Stimulated activated naive CD8-positive, alpha-beta T cell treated with anti-CD3 and anti-CD28 coated beads, Interleukin-15, Interleukin-2, amounts not matched to agents 100 U/mL and 50 U/mL, for 24 hours (primary cell): ENCODE measurements at regions not wholly inside any gene's neighbourhood (a gene's known extent, or its start where the extent isn't known, plus 50 kb on each side); places are given as distances from the start of the nearest gene placed in this dataset.

ENCODE experiments used
- ATAC-seq: fragments of 150-1000 bp; cut with Tn5 transposase; one replicate; pipeline ENCODE4 v1.10.0; 2021
- DNase-seq: peaks from one replicate; pipeline ENCODE4 v3.0.0; 2021

DNA sequence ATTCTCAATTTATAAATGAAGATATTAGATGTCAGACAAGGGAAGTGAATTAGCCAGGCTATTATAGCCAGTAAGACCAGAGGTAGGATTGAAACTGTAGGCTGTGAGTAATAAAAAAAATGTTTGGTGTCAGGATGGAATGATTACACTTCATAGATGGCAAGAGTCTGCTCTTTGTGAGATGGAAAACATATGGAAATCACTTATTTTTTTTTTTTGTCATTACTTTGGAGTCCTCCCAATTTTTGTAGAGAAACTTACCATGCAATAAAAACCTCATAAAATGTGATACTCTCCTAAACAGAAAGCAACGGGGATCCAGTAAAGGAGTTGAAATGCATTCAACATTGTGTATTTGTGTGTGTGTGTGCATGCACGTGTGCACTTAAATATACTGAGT is 532.7 kb upstream of the CDH8 start:
- DNase-seq, result no peak
- ATAC-seq, result no peak

DNA sequence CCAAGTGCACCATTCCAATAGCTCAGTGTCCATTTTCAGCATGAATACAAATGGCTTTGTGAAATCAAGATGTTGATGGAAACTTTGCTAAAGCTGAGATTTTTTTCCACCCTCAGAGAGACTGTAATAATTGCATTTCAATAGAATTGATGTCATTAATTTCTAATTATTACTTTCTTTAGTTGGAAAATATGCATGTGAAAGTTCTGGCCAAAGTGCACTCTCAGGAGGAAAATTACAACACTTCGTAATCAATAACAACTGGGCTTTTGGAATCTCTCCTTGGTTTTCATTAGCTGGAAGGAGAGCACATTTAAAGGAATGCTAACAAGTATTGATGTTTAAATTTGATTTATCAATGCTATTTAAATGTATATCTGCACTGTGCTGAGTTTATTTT is 529.5 kb upstream of the CDH8 start:
- no peak for ATAC-seq
- DNase-seq, result no peak

DNA sequence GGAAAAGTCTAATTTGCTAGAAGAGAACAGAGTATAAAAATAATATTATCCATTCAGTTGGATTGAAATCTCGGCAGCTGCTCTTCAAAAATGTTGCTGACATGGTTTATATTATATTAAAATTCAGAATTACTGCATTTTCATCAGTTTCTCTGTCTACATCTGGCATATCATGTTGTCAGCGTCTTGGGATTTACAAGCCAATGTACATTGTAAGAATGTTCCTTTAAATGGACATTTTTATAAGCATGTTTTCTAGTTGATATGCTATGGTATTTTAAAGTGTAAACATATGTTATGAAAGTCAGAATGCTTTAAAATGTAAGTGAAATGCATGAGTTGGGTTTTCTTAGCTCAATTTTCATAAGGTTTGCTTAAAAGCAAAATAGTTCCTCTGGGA is 528.1 kb upstream of the CDH8 start:
- ATAC-seq (no peak), DNase-seq (no peak)

DNA sequence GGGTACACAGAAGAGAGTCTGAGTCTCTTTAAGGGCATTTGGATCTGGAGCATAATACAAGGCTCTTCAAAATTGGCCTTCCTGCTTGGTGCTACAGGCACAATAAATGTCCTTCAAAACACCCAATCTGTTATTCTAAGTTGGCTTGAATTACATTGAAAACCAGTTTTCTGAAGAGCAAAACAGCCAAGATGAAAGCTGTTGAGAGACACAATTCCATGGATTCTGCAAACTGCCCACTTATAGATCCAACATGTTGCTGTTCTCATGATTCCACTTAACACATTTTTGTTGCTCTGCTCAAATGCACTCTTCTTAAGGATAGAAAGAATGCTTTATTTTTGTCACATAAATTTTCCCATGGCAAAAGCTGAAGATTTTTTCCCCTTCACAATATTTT is 525.9 kb upstream of the CDH8 start:
- DNase-seq (no peak), ATAC-seq (no peak)

DNA sequence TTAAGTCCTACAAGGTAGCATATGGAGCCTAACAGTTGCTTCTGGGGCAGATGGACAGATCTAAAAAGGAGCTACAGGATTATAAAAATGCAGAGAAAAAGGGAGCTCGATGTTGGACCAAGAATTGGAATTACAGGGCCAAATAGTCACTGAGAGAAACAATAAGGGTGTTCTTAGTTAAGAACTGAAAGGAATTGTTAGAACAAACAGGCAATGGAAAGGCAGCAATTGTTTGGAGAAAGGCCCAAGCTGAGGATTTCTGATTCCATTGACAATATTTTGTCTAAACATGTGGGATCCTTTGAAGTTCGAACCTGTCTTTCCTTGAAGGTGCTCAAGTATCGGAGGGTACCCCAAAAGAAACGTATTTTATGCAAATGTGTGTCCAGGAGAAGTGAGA is 513.6 kb upstream of the CDH8 start:
- DNase-seq (no peak), ATAC-seq (no peak)

DNA sequence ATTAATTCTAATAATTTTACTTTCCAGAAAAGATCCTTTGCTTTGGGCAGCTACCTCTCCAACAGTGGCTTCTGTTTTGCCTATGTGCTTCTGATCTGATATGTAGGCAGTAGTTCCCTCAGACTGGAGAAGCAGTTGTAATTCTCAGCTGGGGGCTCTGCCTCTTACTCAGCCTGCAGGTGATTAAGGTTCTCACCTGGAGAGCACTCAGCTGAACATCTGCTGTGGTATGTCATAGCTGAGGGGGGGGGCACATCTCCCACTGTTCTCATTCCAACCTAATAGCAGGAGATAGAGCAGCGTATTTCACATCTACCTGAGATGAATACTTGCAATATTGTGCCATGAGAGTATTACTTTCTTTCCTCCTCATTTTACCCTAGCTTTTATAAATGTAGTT is 511.9 kb upstream of the CDH8 start:
- DNase-seq (no peak), ATAC-seq (no peak)

DNA sequence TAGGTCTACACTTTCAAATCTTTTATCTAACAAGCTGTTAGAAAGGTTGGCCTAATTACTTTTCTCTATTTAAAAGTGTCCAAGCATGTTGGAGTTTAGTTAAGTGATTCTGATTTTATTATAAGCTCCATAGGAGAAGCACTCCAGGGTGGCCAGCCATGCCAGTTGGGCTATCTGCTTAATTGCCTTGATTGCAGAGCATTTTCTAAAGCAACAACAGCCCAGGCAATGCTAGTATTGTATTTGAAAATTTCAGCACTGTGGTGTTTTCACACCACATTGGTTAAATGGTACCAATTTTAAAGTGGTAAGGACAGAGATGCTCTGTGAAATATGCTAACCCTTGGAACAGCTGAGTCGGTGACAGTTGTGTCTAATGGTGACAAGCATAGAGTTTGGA is 510.5 kb upstream of the CDH8 start:
- ATAC-seq, result no peak
- DNase-seq, result no peak

DNA sequence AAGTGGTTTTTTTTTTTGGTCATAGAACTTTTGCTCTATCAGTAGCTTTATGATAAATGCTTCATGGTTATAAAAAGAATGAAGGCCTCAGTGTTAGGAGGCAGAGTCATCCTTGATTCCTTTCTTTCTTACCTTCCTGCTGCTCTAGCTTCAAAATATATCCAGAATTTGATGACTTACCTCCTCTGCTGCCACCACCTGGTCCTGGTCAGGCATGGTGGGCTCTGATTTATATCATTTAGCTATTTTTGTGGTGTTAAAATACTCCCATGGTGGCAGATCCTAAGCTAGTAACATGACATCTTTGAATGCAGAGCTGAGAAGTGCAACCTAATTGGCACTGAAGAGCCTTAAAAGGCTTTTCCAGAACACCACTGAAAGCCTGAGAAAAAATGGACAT is 508.8 kb upstream of the CDH8 start:
- ATAC-seq, result no peak
- no peak for DNase-seq

DNA sequence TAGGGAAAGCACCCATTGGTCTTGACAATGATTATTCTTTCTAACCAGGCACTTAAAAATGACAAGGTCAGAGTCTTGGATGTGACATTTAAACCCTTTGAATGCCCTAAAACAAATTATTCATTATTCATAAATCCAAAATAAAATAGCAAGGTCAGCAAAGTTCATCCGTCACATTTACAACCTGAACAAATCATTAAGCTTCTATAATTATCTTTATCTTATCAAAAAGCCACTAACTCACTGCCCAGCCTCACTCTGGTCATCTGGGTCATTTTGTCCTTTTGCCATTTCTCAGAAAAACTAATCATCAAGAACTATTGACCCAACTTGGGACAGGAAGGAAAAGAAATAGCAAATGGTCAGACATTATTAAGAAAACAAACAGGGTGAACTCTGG is 507.3 kb upstream of the CDH8 start:
- no peak for ATAC-seq
- DNase-seq, result no peak

DNA sequence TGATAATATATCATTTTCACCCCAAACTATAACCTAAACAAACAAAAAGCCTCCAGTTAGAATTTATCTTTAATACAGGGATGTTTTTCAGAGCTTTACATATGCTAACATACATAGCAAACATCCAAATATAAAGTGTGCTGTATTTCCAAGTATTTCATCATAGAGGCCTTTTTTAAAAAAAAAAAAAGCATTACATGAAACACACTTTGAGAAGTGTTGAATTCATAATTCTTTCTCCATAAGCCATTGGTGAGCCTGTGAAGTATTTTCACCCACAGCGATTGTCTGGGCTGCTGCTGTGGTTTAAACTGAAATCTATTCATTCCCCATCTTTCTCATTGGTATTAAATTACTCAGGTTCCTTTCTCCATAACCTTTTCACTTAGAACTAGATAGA is 503.4 kb upstream of the CDH8 start:
- DNase-seq, result no peak
- ATAC-seq, result no peak

DNA sequence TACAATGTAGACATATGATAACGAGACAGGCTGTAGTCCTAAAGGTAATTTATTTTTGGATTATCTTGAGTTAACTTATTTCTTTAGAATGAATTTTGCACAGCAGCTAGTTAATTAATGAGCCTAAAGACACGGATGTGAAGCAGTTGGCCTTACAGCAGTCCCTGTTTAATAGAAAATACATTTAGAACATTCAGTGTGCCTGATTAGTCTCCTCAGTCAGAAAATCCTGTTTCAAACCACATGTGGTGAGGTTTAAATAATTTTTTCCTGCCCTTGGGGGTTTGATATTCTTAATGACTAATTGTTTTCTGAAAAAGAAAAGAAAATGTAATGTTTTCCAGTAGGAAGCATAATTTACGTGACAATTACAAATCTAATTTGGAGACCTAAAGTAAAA is 494.2 kb upstream of the CDH8 start:
- ATAC-seq, result no peak
- no peak for DNase-seq

DNA sequence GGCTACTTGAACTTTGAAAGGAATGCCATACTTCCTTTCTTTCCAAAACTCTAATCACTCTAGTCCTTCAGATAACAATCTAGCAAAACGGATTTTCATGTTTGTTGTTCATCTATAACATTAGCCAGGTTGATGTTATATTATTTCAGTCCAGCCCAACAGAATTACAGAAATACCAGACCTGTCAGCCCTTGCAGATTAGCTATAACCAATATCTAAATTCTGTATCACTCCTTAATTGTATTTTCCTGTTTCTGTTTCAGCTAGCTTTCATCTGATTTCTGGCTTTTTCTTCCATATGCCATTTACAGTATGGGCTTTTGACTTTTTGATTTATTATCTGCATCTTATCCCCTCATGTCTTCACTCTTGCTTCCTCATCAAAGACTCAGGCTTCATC is 479.8 kb upstream of the CDH8 start:
- ATAC-seq (no peak), DNase-seq (no peak)

DNA sequence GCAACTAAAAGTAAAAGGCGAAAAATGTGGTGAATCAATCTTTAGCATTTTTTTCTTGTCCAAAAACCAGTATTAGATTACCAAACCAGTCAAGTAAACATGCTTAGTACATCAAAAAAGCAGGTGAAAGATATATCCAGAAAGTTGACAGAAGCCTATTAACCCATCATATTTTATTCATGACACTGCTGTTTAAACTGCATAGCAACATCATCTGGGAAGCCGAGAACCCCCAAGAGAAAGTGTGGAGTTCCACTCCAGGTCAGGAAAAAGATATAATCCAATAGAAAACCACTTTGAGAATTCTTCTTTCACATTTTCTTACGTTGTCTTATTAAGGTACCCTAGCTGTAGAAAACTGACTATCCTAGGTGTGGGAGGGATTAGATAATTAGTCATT is 466.8 kb upstream of the CDH8 start:
- no peak for ATAC-seq
- DNase-seq, result no peak

DNA sequence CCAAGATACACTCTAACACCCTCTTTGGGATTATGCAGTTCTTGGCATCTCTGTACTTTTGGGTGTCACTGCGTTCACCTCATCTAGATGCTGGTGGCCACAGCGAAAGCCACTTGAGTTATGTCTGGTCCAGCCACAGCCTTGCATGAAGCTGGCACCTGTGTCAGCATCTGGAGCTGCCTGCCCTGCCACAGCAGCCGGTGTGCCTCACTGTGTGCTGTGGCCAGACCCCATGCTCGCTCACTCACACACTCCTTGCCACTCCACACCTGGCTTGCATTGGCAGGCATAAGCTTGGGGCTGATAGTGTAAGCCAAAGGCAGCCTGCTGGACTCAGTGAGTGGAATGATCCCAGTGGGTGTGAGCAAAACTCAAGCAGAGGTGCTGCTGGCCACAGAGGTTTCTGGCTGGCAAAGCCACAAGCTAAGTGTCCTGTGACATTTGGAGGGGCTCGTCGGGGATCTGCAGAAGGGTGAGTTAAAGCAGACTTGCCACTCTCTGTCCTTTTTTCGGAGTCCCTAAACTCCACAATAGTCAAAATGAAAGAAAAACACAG is 442.7 kb upstream of the CDH8 start:
- DNase-seq (no peak), ATAC-seq (no peak)

DNA sequence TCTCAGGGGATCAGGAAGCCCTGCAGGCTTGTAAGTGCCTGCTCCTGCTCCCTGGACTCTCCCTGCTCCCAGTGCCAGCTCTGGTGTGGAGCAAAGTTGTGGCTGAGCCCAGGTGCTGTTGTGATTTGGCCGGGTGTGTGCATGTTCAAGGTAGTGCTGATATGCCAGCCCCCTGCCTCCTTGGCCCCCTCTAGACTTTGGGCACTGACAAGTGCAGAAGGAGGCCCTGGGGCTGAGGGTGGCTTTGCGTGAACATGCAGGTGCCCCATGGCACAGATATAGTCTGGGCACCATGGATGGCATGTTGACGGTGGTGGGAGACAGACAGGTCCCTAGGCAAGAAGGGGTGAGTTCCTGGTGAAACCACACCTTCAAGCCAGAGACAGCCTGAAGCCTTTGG is 441.6 kb upstream of the CDH8 start:
- DNase-seq (no peak), ATAC-seq (no peak)

DNA sequence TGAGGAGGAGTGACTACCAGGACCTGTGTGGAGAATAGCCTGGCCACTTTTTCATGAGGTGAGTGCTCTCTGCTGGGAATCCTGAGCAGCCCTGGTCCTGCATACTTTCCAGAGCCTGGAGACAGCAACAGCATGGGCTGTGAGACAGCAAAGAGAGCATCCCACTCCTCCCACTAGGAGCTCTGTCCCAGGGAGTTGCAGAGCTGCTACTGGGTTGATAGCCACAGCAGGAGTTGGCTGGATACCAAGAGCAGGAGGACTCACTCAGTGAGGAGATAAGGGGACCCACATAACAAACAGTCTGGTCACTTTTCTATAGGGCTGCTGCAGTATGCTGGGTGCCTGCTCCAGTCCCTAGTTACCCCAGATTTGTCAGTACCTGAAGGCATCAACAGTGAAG is 439.3 kb upstream of the CDH8 start:
- DNase-seq (no peak), ATAC-seq (no peak)

DNA sequence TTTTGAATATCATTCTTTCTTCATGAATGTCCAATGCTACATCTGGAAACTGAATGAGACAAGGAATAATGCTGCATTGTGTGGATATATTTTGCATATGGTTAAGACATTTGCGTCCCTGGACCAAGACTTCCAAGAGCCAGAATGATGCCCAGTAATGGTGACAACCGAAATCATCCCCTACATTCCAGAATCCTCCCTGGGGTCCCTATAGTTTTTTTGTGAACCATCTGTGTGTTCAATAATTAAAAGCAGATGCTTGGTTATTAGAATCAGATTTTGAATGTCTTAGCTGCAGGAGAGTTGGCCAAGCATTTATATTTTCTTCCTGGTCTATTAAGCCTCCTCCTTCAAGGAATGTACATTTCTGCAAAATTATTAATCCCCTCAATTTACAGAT is 426.7 kb upstream of the CDH8 start:
- DNase-seq (no peak), ATAC-seq (no peak)

DNA sequence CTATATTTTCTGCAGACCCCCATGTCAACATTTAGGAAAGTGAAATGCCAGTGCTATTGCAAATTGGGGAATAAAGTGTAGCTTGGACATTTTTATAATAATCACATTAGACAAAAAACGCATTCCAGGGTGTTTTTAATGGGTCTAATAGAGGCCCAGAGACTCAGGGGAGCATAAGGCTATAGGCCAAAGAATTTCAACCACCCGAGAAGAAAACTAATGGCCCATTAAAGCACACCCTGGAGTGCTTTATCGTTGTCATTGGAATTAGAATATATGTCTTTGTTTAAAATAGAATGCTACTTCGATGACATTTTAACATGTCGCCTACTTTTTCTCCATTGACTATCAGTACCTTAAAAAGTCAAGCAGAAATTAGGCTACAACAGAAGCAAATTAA is 414.1 kb upstream of the CDH8 start:
- no peak for ATAC-seq
- DNase-seq, result no peak

DNA sequence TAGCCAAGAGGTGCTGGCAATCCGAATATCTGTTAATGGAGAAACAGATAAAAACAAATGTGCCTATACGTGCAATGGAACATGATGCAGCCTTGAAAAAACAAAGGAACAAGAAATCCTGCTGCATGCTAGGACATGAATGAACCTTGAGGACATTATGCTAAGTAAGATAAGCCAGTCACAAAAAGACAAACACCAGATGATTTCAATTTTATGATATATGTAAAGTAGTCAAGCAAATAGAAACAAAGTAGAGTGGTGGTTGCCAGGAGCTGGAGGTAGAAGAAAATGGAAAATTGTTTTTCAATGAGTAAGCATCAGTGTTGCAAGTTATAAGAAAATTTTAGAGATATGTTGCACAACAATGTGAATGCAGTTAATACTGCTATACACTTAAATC is 409.7 kb upstream of the CDH8 start:
- DNase-seq, result no peak
- no peak for ATAC-seq

DNA sequence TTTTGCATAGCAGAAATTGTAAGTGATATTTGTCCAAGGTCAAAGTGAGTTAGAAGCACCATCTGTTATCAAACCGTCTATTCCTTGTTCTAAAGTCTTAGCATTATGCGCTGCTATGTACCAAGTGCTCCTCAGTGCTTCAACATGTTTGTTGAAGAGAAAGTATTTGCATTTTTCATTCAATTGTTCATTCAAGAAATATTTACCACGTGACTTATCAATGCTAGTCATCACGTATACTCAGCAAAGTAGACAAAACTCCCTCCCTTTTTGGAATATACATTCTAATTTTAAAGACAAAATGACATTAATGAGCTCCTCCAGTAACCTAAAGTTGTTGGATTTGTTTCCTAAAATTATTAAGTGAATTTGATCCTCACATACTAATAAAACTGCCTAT is 388.0 kb upstream of the CDH8 start:
- ATAC-seq (no peak), DNase-seq (no peak)

DNA sequence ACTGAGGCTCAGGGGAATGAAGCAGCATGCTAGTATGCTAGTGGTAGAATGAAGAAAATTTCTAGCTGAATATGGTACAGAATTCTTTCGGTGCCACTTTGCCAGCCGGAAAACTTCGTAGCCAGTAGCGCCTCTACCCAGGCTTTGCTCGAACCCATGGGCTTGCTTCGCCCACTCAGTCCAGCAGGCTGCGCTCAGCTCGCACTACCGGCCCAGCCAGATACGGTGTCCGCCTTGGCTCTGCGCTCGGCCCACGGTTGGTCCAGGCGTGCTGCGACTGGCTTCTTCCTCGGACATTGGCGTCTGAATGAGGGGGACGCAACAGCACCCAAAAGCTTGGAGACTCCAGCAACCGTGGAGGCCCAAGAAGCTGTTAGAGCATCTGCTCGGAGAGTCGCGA is 372.5 kb upstream of the CDH8 start:
- DNase-seq, result no peak
- ATAC-seq, result no peak

DNA sequence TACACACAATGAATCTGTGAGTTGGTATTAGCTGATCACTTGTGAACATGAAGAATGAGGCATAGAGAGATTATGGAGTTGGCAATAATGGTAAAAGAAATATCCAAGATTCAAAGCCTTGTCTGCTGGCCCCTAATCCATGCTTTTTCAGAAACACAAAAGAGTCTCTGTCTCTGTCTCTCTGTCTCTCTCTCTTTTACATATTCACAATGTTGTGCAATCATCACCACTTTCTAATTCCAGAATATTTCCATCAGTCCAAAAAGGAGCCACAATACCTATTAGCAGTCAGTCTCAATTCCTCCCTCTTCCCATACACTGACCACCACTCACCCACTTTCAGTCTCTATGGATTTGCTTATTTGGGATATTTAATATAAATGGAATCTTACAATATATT is 370.1 kb upstream of the CDH8 start:
- DNase-seq (no peak), ATAC-seq (no peak)

DNA sequence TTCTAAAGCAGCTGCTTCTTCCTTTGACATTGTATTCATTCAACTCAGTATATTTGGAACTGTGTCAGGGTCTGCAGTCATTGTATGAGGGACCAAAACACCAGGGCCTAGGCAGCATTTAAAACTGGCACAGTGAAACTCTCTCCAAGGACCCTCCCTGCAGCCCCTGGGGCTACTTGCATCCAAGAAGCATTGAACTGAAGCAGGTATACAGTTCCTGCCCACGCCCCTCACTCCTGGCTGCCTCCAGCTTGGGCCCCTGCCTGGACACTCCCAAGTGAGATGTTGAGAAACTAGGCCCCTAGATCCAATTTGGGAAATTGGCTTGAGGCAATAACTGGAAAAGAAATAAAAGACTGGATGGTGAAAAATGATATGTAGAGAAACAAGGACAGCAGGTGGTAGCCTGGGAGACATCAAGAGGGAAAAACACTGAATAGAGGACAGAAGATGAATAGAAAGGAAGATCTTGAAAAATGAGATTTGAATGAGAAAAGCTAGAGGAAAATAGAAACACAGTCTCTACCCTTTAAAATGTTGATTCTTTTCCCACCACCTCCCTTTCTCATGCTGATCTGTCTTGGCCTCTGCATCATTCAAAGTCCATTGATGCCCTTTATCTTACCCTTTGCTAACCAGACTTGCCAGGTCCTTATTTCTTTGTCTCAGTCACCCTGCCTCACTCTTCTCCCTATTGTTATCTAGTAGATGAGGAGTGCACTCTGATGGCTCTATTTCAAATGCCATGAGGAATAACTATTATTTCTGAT is 368.8 kb upstream of the CDH8 start:
- DNase-seq (no peak), ATAC-seq (no peak)

DNA sequence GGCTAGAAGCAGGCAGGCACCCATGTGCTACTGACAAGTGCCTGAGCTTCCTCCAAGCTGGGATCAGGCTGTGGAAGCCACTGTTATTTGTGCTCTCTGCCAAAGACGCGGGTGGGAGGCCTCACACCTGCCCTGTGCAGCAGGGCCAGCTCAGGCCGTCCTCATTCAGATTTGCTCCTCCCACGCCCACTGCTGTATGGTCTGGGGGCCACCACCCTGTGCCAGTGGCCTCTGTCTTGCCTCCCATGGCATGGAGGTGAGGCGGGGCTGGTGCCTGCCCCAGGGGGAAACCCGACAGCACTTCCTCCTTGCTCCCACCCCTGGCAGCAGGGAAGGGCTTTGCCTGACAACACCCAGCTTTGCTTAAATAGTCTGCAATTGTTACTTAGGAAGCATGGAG is 356.5 kb upstream of the CDH8 start:
- DNase-seq (no peak), ATAC-seq (no peak)

DNA sequence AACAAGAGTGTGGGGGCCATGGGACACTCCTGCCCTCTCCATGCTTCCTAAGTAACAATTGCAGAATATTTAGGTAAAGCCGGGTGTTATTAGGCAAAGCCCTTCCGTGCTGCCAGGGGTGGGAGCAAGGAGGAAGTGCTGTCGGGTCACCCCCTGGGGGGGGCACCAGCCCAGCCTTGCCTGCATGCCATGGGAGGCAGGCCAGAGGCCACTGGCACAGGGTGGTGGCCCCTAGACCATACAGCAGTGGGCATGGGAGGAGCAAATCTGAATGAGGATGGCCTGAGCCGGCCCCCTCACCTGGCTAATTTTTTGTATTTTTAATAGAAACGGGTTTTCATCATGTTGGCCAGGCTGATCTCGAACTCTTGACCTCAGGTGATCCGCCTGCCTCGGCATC is 355.7 kb upstream of the CDH8 start:
- no peak for ATAC-seq
- no peak for DNase-seq
